GM12878 (cell line): ENCODE measurements at regions not wholly inside any gene's neighbourhood (a gene's known extent, or its start where the extent isn't known, plus 50 kb on each side); places are given as distances from the start of the nearest gene placed in this dataset.

ENCODE experiments used
- ATAC-seq: fragments of 200-7000 bp; cut with Tn5 transposase; 3 replicates; pipeline ENCODE4 v1.9.1; 2020; ENCODE audit warnings: mild to moderate bottlenecking, moderate library complexity
- BruUV-seq: library from RNA; stranded (reverse); fragments of 400-500 nt; replicated peaks from 2 replicates; lab custom pipeline; 2021; lab: Mats Ljungman, UMichigan
- CTCF ChIA-PET: fragments of 300-600 bp; sonication (Branson Sonifier 250); formaldehyde crosslinking; extraction: SDS; loops from one replicate; lab custom pipeline; 2021; ENCODE audit warnings: inconsistent platforms; lab: Yijun Ruan, JAX
- POLR2A ChIA-PET: fragments of 350-600 bp; formaldehyde crosslinking; extraction: SDS; loops from one replicate; lab custom pipeline; 2021; ENCODE audit warnings: inconsistent platforms; lab: Charles Lee
- RAD21 ChIA-PET: fragments of 300-600 bp; sonication (Branson Sonifier 250); formaldehyde crosslinking; loops from one replicate; lab custom pipeline; 2023; ENCODE audit warnings: antibody characterized with exemption; ENCODE audit not compliant: unreplicated experiment; lab: Charles Lee
- SMC1A ChIA-PET: fragments of 300-600 bp; sonication (Branson Sonifier 250); formaldehyde crosslinking; loops from one replicate; lab custom pipeline; 2023; ENCODE audit not compliant: unreplicated experiment, uncharacterized antibody; lab: Charles Lee
- DNase-seq: peaks from one replicate; pipeline ENCODE4 v3.0.0-alpha.2; 2011; ENCODE audit warnings: low read depth, low spot score
- FAIRE-seq: peaks from 3 replicates; lab custom pipeline; 2011; peaks lifted over from hg19 to GRCh38; lab: Jason Lieb, UNC
- H2AFZ ChIP-seq: 2 replicates; pipeline ENCODE4 v1.6.0; 2011; ENCODE audit warnings: low read depth, low read length, control low read depth; ENCODE audit not compliant: control insufficient read depth
- H3K27ac ChIP-seq: 2 replicates; pipeline ENCODE4 v1.5.1; 2011; ENCODE audit warnings: control low read depth; ENCODE audit not compliant: control insufficient read depth, insufficient read depth
- H3K27me3 ChIP-seq, 2 experiments: replicated peaks in 1 of 2; 2 replicates each; pipeline versions ENCODE4 v1.6.0 to v1.6.1; 2011; ENCODE audit warnings: low read length in 1 of 2; ENCODE audit not compliant: control insufficient read depth in 2 of 2, insufficient read depth in 2 of 2
- H3K36me3 ChIP-seq, 2 experiments: 2 replicates each; pipeline ENCODE4 v1.5.1; 2011; ENCODE audit warnings: low read length in 1 of 2; ENCODE audit not compliant: control insufficient read depth in 2 of 2, insufficient read depth in 2 of 2
- H3K4me1 ChIP-seq: 2 replicates; pipeline ENCODE4 v1.6.1; 2011; ENCODE audit warnings: mild to moderate bottlenecking, low read length, moderate library complexity, mixed read lengths; ENCODE audit not compliant: control insufficient read depth, insufficient read depth
- H3K4me2 ChIP-seq: 2 replicates; pipeline ENCODE4 v1.6.0; 2011; ENCODE audit warnings: control low read depth; ENCODE audit not compliant: control insufficient read depth, insufficient read depth
- H3K4me3 ChIP-seq: fragments of 200-600 bp; sonication (generic); 2 replicates; pipeline ENCODE4 v1.5.1; 2016
- H3K79me2 ChIP-seq: 2 replicates; pipeline ENCODE4 v1.6.0; 2011; ENCODE audit warnings: low read length; ENCODE audit not compliant: control insufficient read depth, insufficient read depth
- H3K9ac ChIP-seq: 2 replicates; pipeline ENCODE4 v1.8.0; 2011; ENCODE audit warnings: low read length, control low read depth, mixed read lengths; ENCODE audit not compliant: control insufficient read depth, insufficient read depth
- H3K9me3 ChIP-seq: replicated peaks from 3 replicates; pipeline ENCODE4 v1.5.1; 2011; ENCODE audit warnings: mild to moderate bottlenecking, low read length; ENCODE audit not compliant: control insufficient read depth, insufficient read depth
- H4K20me1 ChIP-seq: 2 replicates; pipeline ENCODE4 v1.6.0; 2011; ENCODE audit not compliant: control insufficient read depth, insufficient read depth
- CREM ChIP-seq: IDR thresholded peaks from 2 replicates; pipeline ENCODE4 v1.6.1; 2014; ENCODE audit warnings: antibody characterized with exemption, low read depth
- FOXK2 ChIP-seq: fragments of 450-650 bp; IDR thresholded peaks from 2 replicates; pipeline ENCODE4 v1.6.1; 2017; ENCODE audit warnings: mild to moderate bottlenecking, moderate library complexity
- RELA ChIP-seq: fragments of 450-650 bp; IDR thresholded peaks from 2 replicates; pipeline ENCODE4 v1.8.0; 2014; ENCODE audit warnings: borderline replicate concordance; ENCODE audit not compliant: partially characterized antibody
- SUPT20H ChIP-seq: IDR thresholded peaks from 2 replicates; pipeline ENCODE4 v1.6.1; 2011; ENCODE audit warnings: low read depth, mild to moderate bottlenecking, low read length, moderate library complexity, borderline replicate concordance; ENCODE audit not compliant: control insufficient read depth
- TAF1 ChIP-seq: IDR thresholded peaks from 2 replicates; pipeline ENCODE4 v1.6.1; 2011; ENCODE audit warnings: mild to moderate bottlenecking, low read depth, low read length, borderline replicate concordance
- ZNF622 ChIP-seq: fragments of 450-650 bp; IDR thresholded peaks from 2 replicates; pipeline ENCODE4 v1.6.1; 2017; ENCODE audit warnings: mild to moderate bottlenecking, inconsistent platforms
- WGBS: methylation state at CpG from one replicate; pipeline ENCODE4 v1.1.6; 2016; ENCODE audit warnings: low lambda C conversion rate; ENCODE audit not compliant: insufficient replicate concordance, insufficient coverage; ENCODE audit errors: missing lambda C conversion rate; 5-methylcytosine and 5-hydroxymethylcytosine counted together
- in situ Hi-C: fragments of 300-500 bp; cut with MboI; formaldehyde crosslinking; loops from 9 replicates; pipeline ENCODE4 v1.14.3; 2018; ENCODE audit warnings: mixed read lengths
- intact Hi-C: fragments of 100-400 bp; cut with micrococcal nuclease; formaldehyde crosslinking; loops from one replicate; pipeline ENCODE4 v1.14.2; 2022; ENCODE audit not compliant: unreplicated experiment
- TF ChIP-seq, protein P1 (sequence below): fragments of 450-650 bp; IDR thresholded peaks from 2 replicates; pipeline ENCODE4 v1.6.1; 2017; ENCODE audit warnings: antibody characterized with exemption, mild to moderate bottlenecking, moderate library complexity
- TF ChIP-seq, protein P2 (sequence below): fragments of 450-650 bp; IDR thresholded peaks from 2 replicates; pipeline ENCODE4 v1.6.1; 2016; ENCODE audit warnings: mild to moderate bottlenecking
- TF ChIP-seq, protein P3 (sequence below), 3 experiments: IDR thresholded peaks in 2 of 3; conservative IDR thresholded peaks in 1 of 3; 2 replicates each; pipeline ENCODE4 v1.5.1; 2011; ENCODE audit warnings: low read depth in 3 of 3, low read length in 3 of 3, mild to moderate bottlenecking in 3 of 3, control low read depth in 2 of 3, moderate library complexity in 2 of 3, inconsistent platforms in 1 of 3, mixed read lengths in 1 of 3; ENCODE audit not compliant: control insufficient read depth in 2 of 3, insufficient read depth in 1 of 3; ENCODE audit errors: extremely low read depth in 1 of 3
- TF ChIP-seq, protein P4 (sequence below): IDR thresholded peaks from 2 replicates; pipeline ENCODE4 v1.6.1; 2012; ENCODE audit warnings: low read depth, low read length, improper control_type of control experiment

DNA sequence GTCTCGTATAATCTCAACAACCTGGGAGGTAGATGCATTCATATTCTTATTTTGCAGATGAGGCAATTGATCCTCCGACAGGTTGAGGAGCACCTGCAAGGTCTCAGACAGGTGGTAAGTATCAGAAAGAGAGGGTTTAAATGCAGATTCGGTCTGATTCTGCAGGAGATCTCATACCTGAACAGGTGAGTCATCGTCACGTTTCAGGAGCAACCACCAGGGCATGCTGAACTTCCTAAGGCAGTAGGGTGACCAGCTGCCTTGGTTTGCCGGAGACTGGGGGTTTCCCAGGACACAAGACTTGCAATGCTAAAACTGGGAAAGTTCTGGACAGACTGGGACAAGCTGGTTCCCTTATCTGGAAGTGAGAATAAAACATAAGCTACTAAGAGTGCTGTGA lies 68.8 kb upstream of the TSHZ3 start:
- H3K4me1 ChIP-seq, result no peaks in the 10 kb centered on the region
- no TSS peak for BruUV-seq
- H3K9ac ChIP-seq, result no peak overlapping the region

More for the DNA sequence above, 68.8 kb upstream of the TSHZ3 start:
- Histone ChIP-seq H3K4me3 (no peak overlapping the region), H3K27me3 (no peaks in the 10 kb centered on the region), H3K79me2 (no peaks in the 10 kb centered on the region), H3K4me2 (no peak overlapping the region), H3K36me3 (no peaks in the 10 kb centered on the region), H4K20me1 (no peaks in the 10 kb centered on the region), H3K9me3 (no peaks in the 10 kb centered on the region), H3K27ac (no peak overlapping the region), H2AFZ (no peak overlapping the region)
- DNase-seq (no peak), FAIRE-seq (no peak), ATAC-seq (no peak)
- intact Hi-C loops (no loop called here), in situ Hi-C loops (no loop called here)
- CTCF ChIA-PET, result no interaction called here
- RAD21 ChIA-PET, result no interaction called here
- SMC1A ChIA-PET, result no interaction called here
- TF ChIP-seq RELA, result no peak
- no peak for TF ChIP-seq FOXK2
- no peak for TF ChIP-seq SUPT20H
- TF ChIP-seq TAF1, result no peak
- TF ChIP-seq, protein P1, sequence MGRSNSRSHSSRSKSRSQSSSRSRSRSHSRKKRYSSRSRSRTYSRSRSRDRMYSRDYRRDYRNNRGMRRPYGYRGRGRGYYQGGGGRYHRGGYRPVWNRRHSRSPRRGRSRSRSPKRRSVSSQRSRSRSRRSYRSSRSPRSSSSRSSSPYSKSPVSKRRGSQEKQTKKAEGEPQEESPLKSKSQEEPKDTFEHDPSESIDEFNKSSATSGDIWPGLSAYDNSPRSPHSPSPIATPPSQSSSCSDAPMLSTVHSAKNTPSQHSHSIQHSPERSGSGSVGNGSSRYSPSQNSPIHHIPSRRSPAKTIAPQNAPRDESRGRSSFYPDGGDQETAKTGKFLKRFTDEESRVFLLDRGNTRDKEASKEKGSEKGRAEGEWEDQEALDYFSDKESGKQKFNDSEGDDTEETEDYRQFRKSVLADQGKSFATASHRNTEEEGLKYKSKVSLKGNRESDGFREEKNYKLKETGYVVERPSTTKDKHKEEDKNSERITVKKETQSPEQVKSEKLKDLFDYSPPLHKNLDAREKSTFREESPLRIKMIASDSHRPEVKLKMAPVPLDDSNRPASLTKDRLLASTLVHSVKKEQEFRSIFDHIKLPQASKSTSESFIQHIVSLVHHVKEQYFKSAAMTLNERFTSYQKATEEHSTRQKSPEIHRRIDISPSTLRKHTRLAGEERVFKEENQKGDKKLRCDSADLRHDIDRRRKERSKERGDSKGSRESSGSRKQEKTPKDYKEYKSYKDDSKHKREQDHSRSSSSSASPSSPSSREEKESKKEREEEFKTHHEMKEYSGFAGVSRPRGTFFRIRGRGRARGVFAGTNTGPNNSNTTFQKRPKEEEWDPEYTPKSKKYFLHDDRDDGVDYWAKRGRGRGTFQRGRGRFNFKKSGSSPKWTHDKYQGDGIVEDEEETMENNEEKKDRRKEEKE, result no peak
- TF ChIP-seq, protein P2, sequence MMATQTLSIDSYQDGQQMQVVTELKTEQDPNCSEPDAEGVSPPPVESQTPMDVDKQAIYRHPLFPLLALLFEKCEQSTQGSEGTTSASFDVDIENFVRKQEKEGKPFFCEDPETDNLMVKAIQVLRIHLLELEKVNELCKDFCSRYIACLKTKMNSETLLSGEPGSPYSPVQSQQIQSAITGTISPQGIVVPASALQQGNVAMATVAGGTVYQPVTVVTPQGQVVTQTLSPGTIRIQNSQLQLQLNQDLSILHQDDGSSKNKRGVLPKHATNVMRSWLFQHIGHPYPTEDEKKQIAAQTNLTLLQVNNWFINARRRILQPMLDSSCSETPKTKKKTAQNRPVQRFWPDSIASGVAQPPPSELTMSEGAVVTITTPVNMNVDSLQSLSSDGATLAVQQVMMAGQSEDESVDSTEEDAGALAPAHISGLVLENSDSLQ, result no peak
- TF ChIP-seq, protein P3, sequence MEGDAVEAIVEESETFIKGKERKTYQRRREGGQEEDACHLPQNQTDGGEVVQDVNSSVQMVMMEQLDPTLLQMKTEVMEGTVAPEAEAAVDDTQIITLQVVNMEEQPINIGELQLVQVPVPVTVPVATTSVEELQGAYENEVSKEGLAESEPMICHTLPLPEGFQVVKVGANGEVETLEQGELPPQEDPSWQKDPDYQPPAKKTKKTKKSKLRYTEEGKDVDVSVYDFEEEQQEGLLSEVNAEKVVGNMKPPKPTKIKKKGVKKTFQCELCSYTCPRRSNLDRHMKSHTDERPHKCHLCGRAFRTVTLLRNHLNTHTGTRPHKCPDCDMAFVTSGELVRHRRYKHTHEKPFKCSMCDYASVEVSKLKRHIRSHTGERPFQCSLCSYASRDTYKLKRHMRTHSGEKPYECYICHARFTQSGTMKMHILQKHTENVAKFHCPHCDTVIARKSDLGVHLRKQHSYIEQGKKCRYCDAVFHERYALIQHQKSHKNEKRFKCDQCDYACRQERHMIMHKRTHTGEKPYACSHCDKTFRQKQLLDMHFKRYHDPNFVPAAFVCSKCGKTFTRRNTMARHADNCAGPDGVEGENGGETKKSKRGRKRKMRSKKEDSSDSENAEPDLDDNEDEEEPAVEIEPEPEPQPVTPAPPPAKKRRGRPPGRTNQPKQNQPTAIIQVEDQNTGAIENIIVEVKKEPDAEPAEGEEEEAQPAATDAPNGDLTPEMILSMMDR (IDR thresholded peaks at IDR 0.05 in 2 of 3, conservative IDR thresholded peaks at IDR 0.05 in 1 of 3; ENCODE audit: control insufficient read depth in 2 of 3, extremely low read depth in 1 of 3, insufficient read depth in 1 of 3, low read depth in 3 of 3, low read length in 3 of 3), result no peak
- TF ChIP-seq, protein P4, sequence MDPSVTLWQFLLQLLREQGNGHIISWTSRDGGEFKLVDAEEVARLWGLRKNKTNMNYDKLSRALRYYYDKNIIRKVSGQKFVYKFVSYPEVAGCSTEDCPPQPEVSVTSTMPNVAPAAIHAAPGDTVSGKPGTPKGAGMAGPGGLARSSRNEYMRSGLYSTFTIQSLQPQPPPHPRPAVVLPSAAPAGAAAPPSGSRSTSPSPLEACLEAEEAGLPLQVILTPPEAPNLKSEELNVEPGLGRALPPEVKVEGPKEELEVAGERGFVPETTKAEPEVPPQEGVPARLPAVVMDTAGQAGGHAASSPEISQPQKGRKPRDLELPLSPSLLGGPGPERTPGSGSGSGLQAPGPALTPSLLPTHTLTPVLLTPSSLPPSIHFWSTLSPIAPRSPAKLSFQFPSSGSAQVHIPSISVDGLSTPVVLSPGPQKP, result no peak
- no peak for TF ChIP-seq ZNF622
- no peak for TF ChIP-seq CREM
- WGBS, result 7% methylated on average over 6 of the region's 6 CpGs
- POLR2A ChIA-PET, result no interaction called here
